Upper lobe of right lung (tissue), 1 donor: ENCODE measurements at regions not wholly inside any gene's neighbourhood (a gene's known extent, or its start where the extent isn't known, plus 50 kb on each side); places are given as distances from the start of the nearest gene placed in this dataset.

ENCODE experiments used
- ATAC-seq: fragments of 200-7000 bp; cut with Tn5 transposase; one replicate; pipeline ENCODE4 v1.9.1; 2020; ENCODE audit warnings: mild to moderate bottlenecking, moderate library complexity
- DNase-seq: peaks from one replicate; pipeline ENCODE4 v3.0.0-alpha.2; 2020
- H3K27ac ChIP-seq: fragments of 200-600 bp; one replicate; pipeline ENCODE4 v1.8.0; 2022
- H3K27me3 ChIP-seq: fragments of 200-600 bp; one replicate; pipeline ENCODE4 v1.8.0; 2022; ENCODE audit warnings: mild to moderate bottlenecking
- H3K36me3 ChIP-seq: fragments of 200-600 bp; one replicate; pipeline ENCODE4 v1.8.0; 2022
- H3K4me1 ChIP-seq: fragments of 200-600 bp; one replicate; pipeline ENCODE4 v1.8.0; 2022
- H3K4me3 ChIP-seq: fragments of 200-600 bp; one replicate; pipeline ENCODE4 v1.8.0; 2022; ENCODE audit warnings: mild to moderate bottlenecking
- H3K9me3 ChIP-seq: fragments of 200-600 bp; one replicate; pipeline ENCODE4 v1.8.0; 2022
- CTCF ChIP-seq: fragments of 200-600 bp; IDR thresholded peaks from one replicate; pipeline ENCODE4 v1.8.0; 2022; ENCODE audit warnings: antibody characterized with exemption
- intact Hi-C: fragments of 100-400 bp; cut with DNase I; formaldehyde crosslinking; loops from one replicate; pipeline ENCODE4 v1.11.0; 2022
- donor health status: DM: no; HTN: yes; CAD: no; lungs with severe emphysema.

DNA sequence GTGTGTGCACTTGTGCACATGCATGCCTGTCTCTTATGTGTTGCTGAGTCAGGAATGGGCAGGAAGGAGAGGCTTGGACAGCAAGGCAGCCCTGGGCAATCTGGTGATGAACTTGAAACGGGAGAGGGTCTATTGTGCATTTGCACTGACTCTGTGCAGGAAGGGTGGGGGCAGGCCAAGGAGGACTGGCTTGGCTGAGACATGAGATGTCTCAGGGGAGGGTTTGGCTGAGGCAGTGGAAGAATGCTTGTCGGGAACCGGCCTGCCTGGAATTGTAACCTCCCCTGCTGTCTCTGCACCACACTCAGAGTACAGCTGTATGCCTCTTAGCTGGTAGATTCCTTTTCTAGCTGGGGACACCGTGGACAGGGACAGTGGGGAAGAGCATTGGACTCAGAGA lies 176.1 kb upstream of the TNP1 start:
- ATAC-seq = peak; percentile 21
- no peak overlapping the region for H3K4me3 ChIP-seq
- DNase-seq = no peak
- H3K36me3 ChIP-seq = no peaks in the 10 kb centered on the region
- H3K27ac ChIP-seq = no peak overlapping the region
- intact Hi-C loops = no loop called here
- no peaks in the 10 kb centered on the region for H3K4me1 ChIP-seq
- H3K27me3 ChIP-seq = no peaks in the 10 kb centered on the region
- TF ChIP-seq CTCF = no peak
- H3K9me3 ChIP-seq = no peaks in the 10 kb centered on the region

DNA sequence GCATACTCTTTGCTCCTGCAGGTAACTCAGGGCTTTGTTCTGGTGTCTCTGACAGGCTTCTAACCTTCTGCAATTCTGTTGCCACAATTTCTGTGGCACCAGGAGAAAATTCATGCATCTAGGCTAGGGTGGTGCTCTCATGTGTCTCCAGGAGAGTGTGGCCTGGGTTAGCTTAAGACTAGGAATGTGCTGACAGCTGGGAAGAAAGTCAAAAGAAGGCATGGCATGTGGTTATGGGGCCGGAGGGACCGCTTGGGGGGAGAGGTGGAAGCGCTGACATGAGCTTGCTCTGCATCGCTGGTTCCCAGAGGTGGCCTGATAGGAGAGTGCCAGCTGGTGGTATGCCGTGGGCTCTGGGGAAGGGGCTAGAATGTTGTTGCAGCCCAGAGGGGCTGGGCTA lies 173.3 kb upstream of the TNP1 start:
- Histone ChIP-seq H3K27ac (no peak overlapping the region), H3K4me1 (no peaks in the 10 kb centered on the region), H3K9me3 (no peaks in the 10 kb centered on the region), H3K27me3 (no peaks in the 10 kb centered on the region), H3K4me3 (no peak overlapping the region), H3K36me3 (no peaks in the 10 kb centered on the region)
- ATAC-seq (no peak), DNase-seq (no peak)
- intact Hi-C loops = no loop called here
- no peak for TF ChIP-seq CTCF

GRCh38 chr2:217031445-217031844 lies 171.6 kb upstream of the TNP1 start:
- intact Hi-C loops = no loop called here
- DNase-seq (no peak), ATAC-seq (no peak)
- Histone ChIP-seq H3K36me3 (no peaks in the 10 kb centered on the region), H3K4me1 (no peaks in the 10 kb centered on the region), H3K4me3 (no peak overlapping the region), H3K27me3 (no peaks in the 10 kb centered on the region), H3K9me3 (no peaks in the 10 kb centered on the region), H3K27ac (no peak overlapping the region)
- no peak for TF ChIP-seq CTCF

DNA sequence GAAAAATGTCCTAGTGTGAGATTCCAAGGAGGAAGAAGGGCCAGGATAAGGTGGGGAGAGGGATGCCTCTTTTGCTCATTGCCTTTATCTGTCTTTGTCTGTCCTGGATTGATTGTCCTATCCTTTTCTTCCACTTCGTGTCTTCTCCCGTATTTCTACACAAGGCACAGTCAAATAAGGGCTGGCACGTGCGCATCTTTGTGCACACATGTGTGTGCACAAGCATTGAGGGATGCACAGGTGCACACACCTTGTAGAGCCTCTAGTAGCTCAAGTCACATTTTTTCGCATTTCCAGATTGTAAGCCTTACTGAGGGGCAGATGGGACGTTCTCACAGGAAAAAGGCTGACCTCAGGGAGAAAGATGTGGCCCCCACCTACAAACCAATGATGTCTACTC lies 170.2 kb upstream of the TNP1 start:
- no peak for ATAC-seq
- no peaks in the 10 kb centered on the region for H3K9me3 ChIP-seq
- no peaks in the 10 kb centered on the region for H3K27me3 ChIP-seq
- H3K36me3 ChIP-seq = no peaks in the 10 kb centered on the region
- H3K4me3 ChIP-seq = no peak overlapping the region
- intact Hi-C loops = no loop called here
- TF ChIP-seq CTCF = no peak
- DNase-seq = no peak
- H3K4me1 ChIP-seq = no peaks in the 10 kb centered on the region
- H3K27ac ChIP-seq = no peak overlapping the region

GRCh38 chr2:217028128-217028527 lies 168.3 kb upstream of the TNP1 start:
- no peaks in the 10 kb centered on the region for H3K27me3 ChIP-seq
- DNase-seq (no peak), ATAC-seq (no peak)
- no peaks in the 10 kb centered on the region for H3K4me1 ChIP-seq
- intact Hi-C loops = no loop called here
- H3K9me3 ChIP-seq = no peaks in the 10 kb centered on the region
- H3K27ac ChIP-seq = no peak overlapping the region
- H3K4me3 ChIP-seq = no peak overlapping the region
- no peaks in the 10 kb centered on the region for H3K36me3 ChIP-seq
- no peak for TF ChIP-seq CTCF

DNA sequence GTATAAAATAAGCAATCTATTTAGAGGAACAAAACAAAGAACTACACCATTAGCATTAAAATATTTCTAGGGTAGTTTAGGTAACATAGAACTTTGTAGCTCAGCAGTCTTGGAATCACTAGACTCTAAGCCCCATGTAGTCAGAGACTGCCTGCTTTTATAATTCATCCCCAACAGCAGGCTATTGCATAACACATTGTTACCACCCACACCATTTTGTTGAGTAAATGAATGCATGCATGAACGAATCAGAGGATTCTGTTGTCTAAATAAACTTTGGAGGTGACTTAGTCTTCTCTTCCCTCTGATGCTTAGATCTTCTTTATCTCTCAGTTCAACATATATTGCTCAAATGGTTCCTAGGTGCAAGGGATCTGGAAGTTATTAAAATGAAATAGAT lies 167.6 kb upstream of the TNP1 start:
- Histone ChIP-seq H3K27me3 (no peaks in the 10 kb centered on the region), H3K36me3 (no peaks in the 10 kb centered on the region), H3K4me3 (no peak overlapping the region), H3K9me3 (no peaks in the 10 kb centered on the region), H3K4me1 (no peaks in the 10 kb centered on the region), H3K27ac (no peak overlapping the region)
- ATAC-seq (no peak), DNase-seq (no peak)
- TF ChIP-seq CTCF = no peak
- intact Hi-C loops = no loop called here
